HepG2 (cell line): ENCODE measurements at regions not wholly inside any gene's neighbourhood (a gene's known extent, or its start where the extent isn't known, plus 50 kb on each side); places are given as distances from the start of the nearest gene placed in this dataset.

Source experiments
- ATAC-seq: fragments of 200-7000 bp; cut with Tn5 transposase; 3 replicates; pipeline ENCODE4 v1.9.1; 2020; ENCODE audit warnings: mild to moderate bottlenecking, moderate library complexity
- BruUV-seq: library from RNA; stranded (reverse); fragments of 400-500 nt; replicated peaks from 2 replicates; lab custom pipeline; 2021; lab: Mats Ljungman, UMichigan
- CTCF ChIA-PET: fragments of 300-600 bp; formaldehyde crosslinking; extraction: SDS; loops from one replicate; lab custom pipeline; 2021; ENCODE audit warnings: low total read pairs, inconsistent platforms, low intra/inter-chr PET ratio; lab: Yijun Ruan, JAX
- POLR2A ChIA-PET: fragments of 350-600 bp; sonication (Branson Sonifier 250); formaldehyde crosslinking; loops from one replicate; lab custom pipeline; 2020; ENCODE audit warnings: antibody characterized with exemption, inconsistent platforms; lab: Yijun Ruan, JAX
- DNase-seq: peaks from one replicate; pipeline ENCODE4 v3.0.0-alpha.2; 2015; ENCODE audit warnings: low spot score
- FAIRE-seq: peaks from 3 replicates; lab custom pipeline; 2011; peaks lifted over from hg19 to GRCh38; lab: Jason Lieb, UNC
- H2AFZ ChIP-seq: one replicate; pipeline ENCODE4 v1.6.1; 2011; ENCODE audit warnings: low read length, inconsistent platforms
- H3K27ac ChIP-seq: fragments of 300-600 bp; 3 replicates; pipeline ENCODE4 v1.8.0; 2011; ENCODE audit warnings: mixed run types, mild to moderate bottlenecking, mixed read lengths, low read length, inconsistent platforms; ENCODE audit not compliant: insufficient read depth; ENCODE audit errors: extremely low read length
- H3K27me3 ChIP-seq, 2 experiments: fragments of 200-600 bp in 1 of 2; 2 replicates in 1 of 2; 3 replicates in 1 of 2; pipeline versions ENCODE4 v1.6.0 to v1.8.0; 2011; ENCODE audit warnings: low read length in 2 of 2, mild to moderate bottlenecking in 2 of 2, moderate library complexity in 2 of 2, inconsistent platforms in 1 of 2; ENCODE audit not compliant: insufficient read depth in 2 of 2, control insufficient read depth in 1 of 2
- H3K36me3 ChIP-seq, 2 experiments: fragments of 200-600 bp in 1 of 2; replicated peaks in 1 of 2; 2 replicates in 1 of 2; 3 replicates in 1 of 2; pipeline versions ENCODE4 v1.5.1 to v1.8.0; 2011; ENCODE audit warnings: low read length in 2 of 2, inconsistent platforms in 1 of 2; ENCODE audit not compliant: insufficient read depth in 2 of 2, control insufficient read depth in 1 of 2
- H3K4me1 ChIP-seq: 2 replicates; pipeline ENCODE4 v1.5.1; 2012; ENCODE audit warnings: low read length, inconsistent platforms; ENCODE audit not compliant: insufficient read depth
- H3K4me2 ChIP-seq: 2 replicates; pipeline ENCODE4 v1.6.0; 2011; ENCODE audit warnings: low read depth, low read length, inconsistent platforms
- H3K4me3 ChIP-seq, 3 experiments: fragments of 200-600 bp in 1 of 3; sonication (generic), shearing (Covaris generic) in 1 of 3; replicated peaks in 1 of 3; 2 replicates each; pipeline ENCODE4 v1.5.1; 2011 to 2016; ENCODE audit warnings: low read length in 3 of 3, inconsistent platforms in 2 of 3, low read depth in 2 of 3, mild to moderate bottlenecking in 2 of 3, control low read depth in 1 of 3, mixed read lengths in 1 of 3; ENCODE audit not compliant: insufficient read depth in 1 of 3
- H3K79me2 ChIP-seq: one replicate; pipeline ENCODE4 v1.6.1; 2011; ENCODE audit warnings: low read length, inconsistent platforms; ENCODE audit not compliant: insufficient read depth
- H3K9ac ChIP-seq: 2 replicates; pipeline ENCODE4 v1.6.0; 2011; ENCODE audit warnings: mild to moderate bottlenecking, low read depth, low read length, inconsistent platforms; ENCODE audit not compliant: insufficient read depth
- H3K9me3 ChIP-seq: 2 replicates; pipeline ENCODE4 v1.5.1; 2012; ENCODE audit warnings: mild to moderate bottlenecking, low read length
- H4K20me1 ChIP-seq: 2 replicates; pipeline ENCODE4 v1.6.0; 2011; ENCODE audit warnings: inconsistent platforms, mild to moderate bottlenecking, low read length, moderate library complexity; ENCODE audit not compliant: insufficient read depth
- CTCF ChIP-seq: sonication (generic); formaldehyde crosslinking; IDR thresholded peaks from 2 replicates; pipeline ENCODE4 v1.5.0; 2020; ENCODE audit warnings: mild to moderate bottlenecking, missing genetic modification reagents, moderate library complexity
- PCBP1 ChIP-seq: fragments of 200-400 bp; formaldehyde crosslinking; IDR thresholded peaks from 2 replicates; pipeline ENCODE4 v1.6.1; 2017; ENCODE audit warnings: mild to moderate bottlenecking, low read depth, low read length, borderline replicate concordance
- WGBS: methylation state at CpG from one replicate; pipeline ENCODE4 v1.1.6; 2017; ENCODE audit warnings: low lambda C conversion rate; 5-methylcytosine and 5-hydroxymethylcytosine counted together
- in situ Hi-C: cut with HindIII; loops from 2 replicates; pipeline ENCODE4 v1.10.0; 2017; ENCODE audit warnings: low pct_unique_long_range_greater_than_20kb; ENCODE audit not compliant: extremely low pct_ligation_motif_present
- intact Hi-C: fragments of 100-400 bp; cut with micrococcal nuclease; formaldehyde crosslinking; loops from one replicate; pipeline ENCODE4 v1.10.0; 2022; ENCODE audit not compliant: unreplicated experiment
- TF ChIP-seq, protein P1 (sequence below): sonication (generic); formaldehyde crosslinking; IDR thresholded peaks from 2 replicates; pipeline ENCODE4 v1.4.0; 2020; ENCODE audit warnings: missing genetic modification reagents

- no peak overlapping the region for H3K4me2 ChIP-seq
- H4K20me1 ChIP-seq, result no peaks in the 10 kb centered on the region
- no peaks in the 10 kb centered on the region for H3K4me1 ChIP-seq
- no peak overlapping the region for H2AFZ ChIP-seq
- no peak for TF ChIP-seq PCBP1
- TF ChIP-seq, protein P1, sequence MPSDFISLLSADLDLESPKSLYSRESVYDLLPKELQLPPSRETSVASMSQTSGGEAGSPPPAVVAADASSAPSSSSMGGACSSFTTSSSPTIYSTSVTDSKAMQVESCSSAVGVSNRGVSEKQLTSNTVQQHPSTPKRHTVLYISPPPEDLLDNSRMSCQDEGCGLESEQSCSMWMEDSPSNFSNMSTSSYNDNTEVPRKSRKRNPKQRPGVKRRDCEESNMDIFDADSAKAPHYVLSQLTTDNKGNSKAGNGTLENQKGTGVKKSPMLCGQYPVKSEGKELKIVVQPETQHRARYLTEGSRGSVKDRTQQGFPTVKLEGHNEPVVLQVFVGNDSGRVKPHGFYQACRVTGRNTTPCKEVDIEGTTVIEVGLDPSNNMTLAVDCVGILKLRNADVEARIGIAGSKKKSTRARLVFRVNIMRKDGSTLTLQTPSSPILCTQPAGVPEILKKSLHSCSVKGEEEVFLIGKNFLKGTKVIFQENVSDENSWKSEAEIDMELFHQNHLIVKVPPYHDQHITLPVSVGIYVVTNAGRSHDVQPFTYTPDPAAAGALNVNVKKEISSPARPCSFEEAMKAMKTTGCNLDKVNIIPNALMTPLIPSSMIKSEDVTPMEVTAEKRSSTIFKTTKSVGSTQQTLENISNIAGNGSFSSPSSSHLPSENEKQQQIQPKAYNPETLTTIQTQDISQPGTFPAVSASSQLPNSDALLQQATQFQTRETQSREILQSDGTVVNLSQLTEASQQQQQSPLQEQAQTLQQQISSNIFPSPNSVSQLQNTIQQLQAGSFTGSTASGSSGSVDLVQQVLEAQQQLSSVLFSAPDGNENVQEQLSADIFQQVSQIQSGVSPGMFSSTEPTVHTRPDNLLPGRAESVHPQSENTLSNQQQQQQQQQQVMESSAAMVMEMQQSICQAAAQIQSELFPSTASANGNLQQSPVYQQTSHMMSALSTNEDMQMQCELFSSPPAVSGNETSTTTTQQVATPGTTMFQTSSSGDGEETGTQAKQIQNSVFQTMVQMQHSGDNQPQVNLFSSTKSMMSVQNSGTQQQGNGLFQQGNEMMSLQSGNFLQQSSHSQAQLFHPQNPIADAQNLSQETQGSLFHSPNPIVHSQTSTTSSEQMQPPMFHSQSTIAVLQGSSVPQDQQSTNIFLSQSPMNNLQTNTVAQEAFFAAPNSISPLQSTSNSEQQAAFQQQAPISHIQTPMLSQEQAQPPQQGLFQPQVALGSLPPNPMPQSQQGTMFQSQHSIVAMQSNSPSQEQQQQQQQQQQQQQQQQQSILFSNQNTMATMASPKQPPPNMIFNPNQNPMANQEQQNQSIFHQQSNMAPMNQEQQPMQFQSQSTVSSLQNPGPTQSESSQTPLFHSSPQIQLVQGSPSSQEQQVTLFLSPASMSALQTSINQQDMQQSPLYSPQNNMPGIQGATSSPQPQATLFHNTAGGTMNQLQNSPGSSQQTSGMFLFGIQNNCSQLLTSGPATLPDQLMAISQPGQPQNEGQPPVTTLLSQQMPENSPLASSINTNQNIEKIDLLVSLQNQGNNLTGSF (CRISPR knock-in tag), result no peak
- ATAC-seq (no peak), FAIRE-seq (no peak), DNase-seq (no peak)
- ChIA-PET POLR2A (no interaction called here), CTCF (no interaction called here)
- H3K9ac ChIP-seq, result no peak overlapping the region
- no peak overlapping the region for H3K27ac ChIP-seq
- no peaks in the 10 kb centered on the region for H3K9me3 ChIP-seq
- H3K79me2 ChIP-seq, result no peaks in the 10 kb centered on the region
- WGBS, result 56% methylated on average over 3 of the region's 3 CpGs
- no peaks in the 10 kb centered on the region for H3K27me3 ChIP-seq
- in situ Hi-C loops, result no loop called here
- BruUV-seq, result no TSS peak
- intact Hi-C loops, result no loop called here
- no peaks in the 10 kb centered on the region for H3K36me3 ChIP-seq
- H3K4me3 ChIP-seq, result no peak overlapping the region
Measured at GRCh38 chr6:126880964-126881363, 237.5 kb upstream of the RSPO3 start.

DNA sequence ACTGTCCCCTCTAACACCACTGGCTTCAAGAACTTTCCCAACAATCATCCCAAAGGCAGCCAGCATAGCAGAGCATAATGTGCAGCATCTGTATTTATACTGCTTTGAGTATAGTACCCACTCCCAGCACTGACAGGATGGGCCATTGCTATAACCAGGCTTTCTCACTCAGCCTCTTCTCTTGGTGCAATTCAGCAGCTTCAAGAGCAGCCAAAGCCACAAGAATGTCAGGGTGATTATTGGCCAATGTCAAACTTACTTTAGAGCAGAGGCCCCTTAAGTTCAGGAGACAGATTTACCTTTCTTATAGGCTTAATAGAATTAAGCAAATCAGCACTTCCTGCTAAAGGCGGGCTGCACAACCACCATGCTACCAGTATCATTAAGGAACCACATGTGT, 232.4 kb upstream of the RSPO3 start:
- ATAC-seq, result no peak
- intact Hi-C loops, result no loop called here
- POLR2A ChIA-PET, result no interaction called here
- TF ChIP-seq CTCF, result no peak

More for the DNA sequence above, 232.4 kb upstream of the RSPO3 start:
- no peaks in the 10 kb centered on the region for H3K9me3 ChIP-seq
- no peaks in the 10 kb centered on the region for H3K4me1 ChIP-seq
- no peak overlapping the region for H3K9ac ChIP-seq
- no peak for DNase-seq
- FAIRE-seq, result no peak
- no peak overlapping the region for H2AFZ ChIP-seq
- H3K4me2 ChIP-seq, result no peak overlapping the region
- no TSS peak for BruUV-seq
- no peaks in the 10 kb centered on the region for H4K20me1 ChIP-seq
- no peak overlapping the region for H3K27ac ChIP-seq
- no peaks in the 10 kb centered on the region for H3K36me3 ChIP-seq
- H3K27me3 ChIP-seq, result no peaks in the 10 kb centered on the region
- WGBS, result 0% methylated on average over 1 of the region's 1 CpG
- CTCF ChIA-PET, result no interaction called here
- no peaks in the 10 kb centered on the region for H3K79me2 ChIP-seq
- H3K4me3 ChIP-seq, result no peak overlapping the region
- in situ Hi-C loops, result no loop called here
